ENCODE measurements at regions not wholly inside any gene's neighbourhood (a gene's known extent, or its start where the extent isn't known, plus 50 kb on each side); places are given as distances from the start of the nearest gene placed in this dataset.

DNA sequence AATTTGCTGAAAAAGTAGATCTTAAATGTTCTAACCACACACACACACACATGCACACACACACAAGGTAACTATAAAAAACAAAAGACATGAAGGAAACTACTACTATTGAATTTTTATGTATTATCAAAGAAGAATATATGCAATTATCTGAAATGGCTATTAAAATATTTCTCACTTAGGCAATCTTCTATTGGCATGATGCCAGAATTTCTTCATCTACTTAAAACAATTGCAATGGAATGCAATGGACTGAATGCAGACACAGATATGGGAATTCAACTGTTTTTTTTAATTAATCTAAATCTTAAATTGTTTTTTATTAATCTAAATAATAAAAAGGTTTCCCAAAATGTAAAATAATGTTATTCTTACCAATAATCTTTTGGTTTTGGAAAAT lies 152.6 kb upstream of the SMLR1 start:
- TF ChIP-seq, protein P1, sequence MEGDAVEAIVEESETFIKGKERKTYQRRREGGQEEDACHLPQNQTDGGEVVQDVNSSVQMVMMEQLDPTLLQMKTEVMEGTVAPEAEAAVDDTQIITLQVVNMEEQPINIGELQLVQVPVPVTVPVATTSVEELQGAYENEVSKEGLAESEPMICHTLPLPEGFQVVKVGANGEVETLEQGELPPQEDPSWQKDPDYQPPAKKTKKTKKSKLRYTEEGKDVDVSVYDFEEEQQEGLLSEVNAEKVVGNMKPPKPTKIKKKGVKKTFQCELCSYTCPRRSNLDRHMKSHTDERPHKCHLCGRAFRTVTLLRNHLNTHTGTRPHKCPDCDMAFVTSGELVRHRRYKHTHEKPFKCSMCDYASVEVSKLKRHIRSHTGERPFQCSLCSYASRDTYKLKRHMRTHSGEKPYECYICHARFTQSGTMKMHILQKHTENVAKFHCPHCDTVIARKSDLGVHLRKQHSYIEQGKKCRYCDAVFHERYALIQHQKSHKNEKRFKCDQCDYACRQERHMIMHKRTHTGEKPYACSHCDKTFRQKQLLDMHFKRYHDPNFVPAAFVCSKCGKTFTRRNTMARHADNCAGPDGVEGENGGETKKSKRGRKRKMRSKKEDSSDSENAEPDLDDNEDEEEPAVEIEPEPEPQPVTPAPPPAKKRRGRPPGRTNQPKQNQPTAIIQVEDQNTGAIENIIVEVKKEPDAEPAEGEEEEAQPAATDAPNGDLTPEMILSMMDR (IDR thresholded peaks at IDR 0.05) = no peak
- TF ChIP-seq EZH2phosphoT487 (IDR thresholded peaks at IDR 0.05) = no peak
- TF ChIP-seq EZH2 (IDR thresholded peaks at IDR 0.05) = no peak
